ENCODE measurements at regions not wholly inside any gene's neighbourhood (a gene's known extent, or its start where the extent isn't known, plus 50 kb on each side); places are given as distances from the start of the nearest gene placed in this dataset.

DNA sequence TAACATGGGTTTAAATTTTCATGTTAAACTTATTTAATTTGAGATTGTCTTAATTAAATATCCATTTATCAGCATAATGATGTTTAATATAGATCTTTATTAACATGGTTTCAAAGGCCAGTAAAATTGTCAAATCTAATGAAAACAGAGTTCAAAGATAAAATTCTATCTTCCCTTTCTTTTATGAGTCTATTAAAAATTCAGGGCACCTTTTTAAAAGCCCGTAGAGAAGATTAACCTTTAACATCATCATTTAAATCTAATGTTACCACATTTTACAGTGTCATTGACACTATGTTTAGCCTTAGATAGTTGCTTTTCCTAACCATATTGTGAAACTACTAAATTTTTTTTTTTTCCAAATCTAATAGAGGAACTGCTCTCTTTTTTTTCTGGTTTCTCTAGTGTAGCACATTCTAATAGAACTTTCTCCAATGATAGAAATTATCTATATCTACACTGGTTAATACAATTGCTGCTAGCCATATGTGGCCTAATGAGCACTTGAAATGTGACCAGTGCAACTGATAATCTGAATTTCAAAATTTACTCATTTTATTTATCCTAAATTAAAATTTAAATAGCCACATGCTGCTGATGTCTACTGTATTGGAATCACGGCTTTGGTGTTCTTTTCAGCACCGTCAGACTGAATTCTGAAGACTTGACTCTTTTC is 410.9 kb downstream of the UTRN start:
- TF ChIP-seq, protein P1, sequence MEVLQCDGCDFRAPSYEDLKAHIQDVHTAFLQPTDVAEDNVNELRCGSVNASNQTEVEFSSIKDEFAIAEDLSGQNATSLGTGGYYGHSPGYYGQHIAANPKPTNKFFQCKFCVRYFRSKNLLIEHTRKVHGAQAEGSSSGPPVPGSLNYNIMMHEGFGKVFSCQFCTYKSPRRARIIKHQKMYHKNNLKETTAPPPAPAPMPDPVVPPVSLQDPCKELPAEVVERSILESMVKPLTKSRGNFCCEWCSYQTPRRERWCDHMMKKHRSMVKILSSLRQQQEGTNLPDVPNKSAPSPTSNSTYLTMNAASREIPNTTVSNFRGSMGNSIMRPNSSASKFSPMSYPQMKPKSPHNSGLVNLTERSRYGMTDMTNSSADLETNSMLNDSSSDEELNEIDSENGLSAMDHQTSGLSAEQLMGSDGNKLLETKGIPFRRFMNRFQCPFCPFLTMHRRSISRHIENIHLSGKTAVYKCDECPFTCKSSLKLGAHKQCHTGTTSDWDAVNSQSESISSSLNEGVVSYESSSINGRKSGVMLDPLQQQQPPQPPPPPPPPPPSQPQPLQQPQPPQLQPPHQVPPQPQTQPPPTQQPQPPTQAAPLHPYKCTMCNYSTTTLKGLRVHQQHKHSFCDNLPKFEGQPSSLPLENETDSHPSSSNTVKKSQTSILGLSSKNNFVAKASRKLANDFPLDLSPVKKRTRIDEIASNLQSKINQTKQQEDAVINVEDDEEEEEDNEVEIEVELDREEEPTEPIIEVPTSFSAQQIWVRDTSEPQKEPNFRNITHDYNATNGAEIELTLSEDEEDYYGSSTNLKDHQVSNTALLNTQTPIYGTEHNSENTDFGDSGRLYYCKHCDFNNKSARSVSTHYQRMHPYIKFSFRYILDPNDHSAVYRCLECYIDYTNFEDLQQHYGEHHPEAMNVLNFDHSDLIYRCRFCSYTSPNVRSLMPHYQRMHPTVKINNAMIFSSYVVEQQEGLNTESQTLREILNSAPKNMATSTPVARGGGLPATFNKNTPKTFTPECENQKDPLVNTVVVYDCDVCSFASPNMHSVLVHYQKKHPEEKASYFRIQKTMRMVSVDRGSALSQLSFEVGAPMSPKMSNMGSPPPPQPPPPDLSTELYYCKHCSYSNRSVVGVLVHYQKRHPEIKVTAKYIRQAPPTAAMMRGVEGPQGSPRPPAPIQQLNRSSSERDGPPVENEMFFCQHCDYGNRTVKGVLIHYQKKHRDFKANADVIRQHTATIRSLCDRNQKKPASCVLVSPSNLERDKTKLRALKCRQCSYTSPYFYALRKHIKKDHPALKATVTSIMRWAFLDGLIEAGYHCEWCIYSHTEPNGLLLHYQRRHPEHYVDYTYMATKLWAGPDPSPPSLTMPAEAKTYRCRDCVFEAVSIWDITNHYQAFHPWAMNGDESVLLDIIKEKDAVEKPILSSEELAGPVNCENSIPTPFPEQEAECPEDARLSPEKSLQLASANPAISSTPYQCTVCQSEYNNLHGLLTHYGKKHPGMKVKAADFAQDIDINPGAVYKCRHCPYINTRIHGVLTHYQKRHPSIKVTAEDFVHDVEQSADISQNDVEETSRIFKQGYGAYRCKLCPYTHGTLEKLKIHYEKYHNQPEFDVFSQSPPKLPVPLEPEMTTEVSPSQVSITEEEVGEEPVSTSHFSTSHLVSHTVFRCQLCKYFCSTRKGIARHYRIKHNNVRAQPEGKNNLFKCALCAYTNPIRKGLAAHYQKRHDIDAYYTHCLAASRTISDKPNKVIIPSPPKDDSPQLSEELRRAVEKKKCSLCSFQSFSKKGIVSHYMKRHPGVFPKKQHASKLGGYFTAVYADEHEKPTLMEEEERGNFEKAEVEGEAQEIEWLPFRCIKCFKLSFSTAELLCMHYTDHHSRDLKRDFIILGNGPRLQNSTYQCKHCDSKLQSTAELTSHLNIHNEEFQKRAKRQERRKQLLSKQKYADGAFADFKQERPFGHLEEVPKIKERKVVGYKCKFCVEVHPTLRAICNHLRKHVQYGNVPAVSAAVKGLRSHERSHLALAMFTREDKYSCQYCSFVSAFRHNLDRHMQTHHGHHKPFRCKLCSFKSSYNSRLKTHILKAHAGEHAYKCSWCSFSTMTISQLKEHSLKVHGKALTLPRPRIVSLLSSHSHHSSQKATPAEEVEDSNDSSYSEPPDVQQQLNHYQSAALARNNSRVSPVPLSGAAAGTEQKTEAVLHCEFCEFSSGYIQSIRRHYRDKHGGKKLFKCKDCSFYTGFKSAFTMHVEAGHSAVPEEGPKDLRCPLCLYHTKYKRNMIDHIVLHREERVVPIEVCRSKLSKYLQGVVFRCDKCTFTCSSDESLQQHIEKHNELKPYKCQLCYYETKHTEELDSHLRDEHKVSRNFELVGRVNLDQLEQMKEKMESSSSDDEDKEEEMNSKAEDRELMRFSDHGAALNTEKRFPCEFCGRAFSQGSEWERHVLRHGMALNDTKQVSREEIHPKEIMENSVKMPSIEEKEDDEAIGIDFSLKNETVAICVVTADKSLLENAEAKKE (CRISPR knock-in tag; IDR thresholded peaks at IDR 0.05) = no peak
- no peak for TF ChIP-seq STAT1 (IDR thresholded peaks at IDR 0.05; ENCODE audit: unreplicated experiment)
- H3F3A ChIP-seq (replicated peaks; ENCODE audit: low read depth) = no peaks in the 10 kb centered on the region
- Mint-ChIP-seq H3K27ac (no peak overlapping the region), H3K4me1 (no peaks in the 10 kb centered on the region; the same call in 2 of the 3 replicates), H3K9me3 (peaks cover 11% of the 10 kb centered on the region; the same call in 2 of the 3 replicates), H3K27me3 (ENCODE audit: insufficient read depth, low read depth, poor library complexity) (no peaks in the 10 kb centered on the region), H3K4me3 (no peak overlapping the region), H3K36me3 (ENCODE audit: low read depth) (peaks cover 21% of the 10 kb centered on the region)
- ATAC-seq = no peak
- H3K36me3 ChIP-seq (ENCODE audit: insufficient read depth) = peaks cover 4% of the 10 kb centered on the region
- no peak for DNase-seq (ENCODE audit: low spot score)
- no peaks in the 10 kb centered on the region for H3K9me2 ChIP-seq (ENCODE audit: insufficient read depth)
- H3K27me3 ChIP-seq (ENCODE audit: insufficient read depth) = no peaks in the 10 kb centered on the region
- H4K20me1 ChIP-seq (replicated peaks; ENCODE audit: insufficient read depth) = no peaks in the 10 kb centered on the region
- H3K27ac ChIP-seq (ENCODE audit: low read depth) = no peak overlapping the region
- H2AFZ ChIP-seq = no peak overlapping the region
- no peak overlapping the region for H3K4me2 ChIP-seq
- no peak overlapping the region for H3K4me3 ChIP-seq
- peaks cover 28% of the 10 kb centered on the region for H3K79me2 ChIP-seq (replicated peaks; ENCODE audit: insufficient read depth)
- H3K4me1 ChIP-seq (ENCODE audit: insufficient read depth) = 0 out of 2 replicates have a peak, but pooled peaks cover 3% of the 10 kb centered on the region

DNA sequence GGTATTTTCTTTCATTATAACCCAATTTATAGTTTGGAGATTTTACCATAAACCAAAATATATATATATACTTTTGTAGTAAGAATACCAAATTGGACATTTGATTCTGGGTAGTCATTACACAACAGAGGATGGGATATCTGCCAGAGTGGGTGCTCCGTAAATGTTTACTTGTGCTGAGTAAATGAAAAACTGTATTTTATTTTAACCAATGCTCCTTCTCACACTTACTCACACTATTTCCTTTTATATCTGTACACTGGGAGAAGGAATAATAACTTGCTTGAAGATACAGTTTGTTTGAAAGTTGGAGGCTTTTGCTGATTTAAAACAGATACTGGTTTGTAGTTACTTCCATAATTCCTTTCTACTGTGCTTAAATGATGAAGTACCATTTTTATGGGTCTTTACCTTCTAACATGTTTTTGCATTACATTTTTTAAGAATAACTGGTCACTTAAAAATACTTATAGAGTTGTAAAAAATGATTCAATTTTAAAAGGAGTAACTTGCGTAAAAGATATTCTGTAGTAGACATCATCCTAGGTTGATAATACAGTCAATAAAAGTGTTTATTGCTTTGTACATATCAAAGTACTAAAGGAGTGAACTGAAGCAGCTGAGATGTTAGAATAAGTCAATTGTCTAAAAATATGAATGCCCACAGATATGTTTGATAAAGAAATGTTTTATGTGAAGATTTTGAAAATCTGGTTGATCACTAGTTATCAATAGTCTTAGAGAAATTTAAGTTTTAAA is 411.7 kb downstream of the UTRN start:
- Histone ChIP-seq H2AFZ (no peak overlapping the region), H3F3A (replicated peaks; ENCODE audit: low read depth) (no peaks in the 10 kb centered on the region), H3K4me2 (no peak overlapping the region), H3K9me2 (ENCODE audit: insufficient read depth) (no peaks in the 10 kb centered on the region), H3K4me1 (ENCODE audit: insufficient read depth) (0 out of 2 replicates have a peak, but pooled peaks cover 3% of the 10 kb centered on the region), H3K36me3 (ENCODE audit: insufficient read depth) (peaks cover 4% of the 10 kb centered on the region), H3K79me2 (replicated peaks; ENCODE audit: insufficient read depth) (peaks cover 28% of the 10 kb centered on the region), H4K20me1 (replicated peaks; ENCODE audit: insufficient read depth) (no peaks in the 10 kb centered on the region), H3K27ac (ENCODE audit: low read depth) (no peak overlapping the region), H3K27me3 (ENCODE audit: insufficient read depth) (no peaks in the 10 kb centered on the region), H3K4me3 (no peak overlapping the region)
- DNase-seq (ENCODE audit: low spot score) (no peak), ATAC-seq (no peak)
- Mint-ChIP-seq H3K27me3 (ENCODE audit: insufficient read depth, low read depth, poor library complexity) (no peaks in the 10 kb centered on the region), H3K9me3 (peaks cover 10% of the 10 kb centered on the region; the same call in 2 of the 3 replicates), H3K27ac (no peak overlapping the region), H3K4me3 (no peak overlapping the region), H3K4me1 (no peaks in the 10 kb centered on the region; the same call in 2 of the 3 replicates), H3K36me3 (ENCODE audit: low read depth) (peaks cover 21% of the 10 kb centered on the region; the same call in 2 of the 3 replicates)
- TF ChIP-seq EZH2phosphoT487 (IDR thresholded peaks at IDR 0.05; ENCODE audit: unreplicated experiment) = no peak
- no peak for TF ChIP-seq EZH2 (IDR thresholded peaks at IDR 0.05; ENCODE audit: low read depth, unreplicated experiment)
- TF ChIP-seq, protein P2, sequence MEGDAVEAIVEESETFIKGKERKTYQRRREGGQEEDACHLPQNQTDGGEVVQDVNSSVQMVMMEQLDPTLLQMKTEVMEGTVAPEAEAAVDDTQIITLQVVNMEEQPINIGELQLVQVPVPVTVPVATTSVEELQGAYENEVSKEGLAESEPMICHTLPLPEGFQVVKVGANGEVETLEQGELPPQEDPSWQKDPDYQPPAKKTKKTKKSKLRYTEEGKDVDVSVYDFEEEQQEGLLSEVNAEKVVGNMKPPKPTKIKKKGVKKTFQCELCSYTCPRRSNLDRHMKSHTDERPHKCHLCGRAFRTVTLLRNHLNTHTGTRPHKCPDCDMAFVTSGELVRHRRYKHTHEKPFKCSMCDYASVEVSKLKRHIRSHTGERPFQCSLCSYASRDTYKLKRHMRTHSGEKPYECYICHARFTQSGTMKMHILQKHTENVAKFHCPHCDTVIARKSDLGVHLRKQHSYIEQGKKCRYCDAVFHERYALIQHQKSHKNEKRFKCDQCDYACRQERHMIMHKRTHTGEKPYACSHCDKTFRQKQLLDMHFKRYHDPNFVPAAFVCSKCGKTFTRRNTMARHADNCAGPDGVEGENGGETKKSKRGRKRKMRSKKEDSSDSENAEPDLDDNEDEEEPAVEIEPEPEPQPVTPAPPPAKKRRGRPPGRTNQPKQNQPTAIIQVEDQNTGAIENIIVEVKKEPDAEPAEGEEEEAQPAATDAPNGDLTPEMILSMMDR (conservative IDR thresholded peaks at IDR 0.05; ENCODE audit: low read depth in 2 of 2) = no peak

All from GM23338 (cell line).